Keratinocyte (primary cell): ENCODE measurements at regions not wholly inside any gene's neighbourhood (a gene's known extent, or its start where the extent isn't known, plus 50 kb on each side); places are given as distances from the start of the nearest gene placed in this dataset.

ENCODE experiments used
- DNase-seq: peaks from one replicate; pipeline ENCODE4 v3.0.0-alpha.2; 2011; ENCODE audit warnings: low read depth, missing footprints, low spot score
- FAIRE-seq: peaks from 2 replicates; lab custom pipeline; 2011; peaks lifted over from hg19 to GRCh38; lab: Jason Lieb, UNC
- H2AFZ ChIP-seq: 2 replicates; pipeline ENCODE4 v1.6.0; 2012; ENCODE audit warnings: low read length, control low read depth, inconsistent platforms; ENCODE audit not compliant: control insufficient read depth
- H3K27ac ChIP-seq: 2 replicates; pipeline ENCODE4 v1.5.1; 2011; ENCODE audit warnings: low read length; ENCODE audit not compliant: control insufficient read depth, insufficient read depth
- H3K27me3 ChIP-seq: 3 replicates; pipeline ENCODE4 v1.6.0; 2011; ENCODE audit warnings: low read length; ENCODE audit not compliant: control insufficient read depth, insufficient read depth; ENCODE audit errors: extremely low read depth
- H3K36me3 ChIP-seq, 2 experiments: 2 replicates in 1 of 2; 3 replicates in 1 of 2; pipeline ENCODE4 v1.5.1; 2011; ENCODE audit warnings: low read length in 2 of 2, mild to moderate bottlenecking in 1 of 2; ENCODE audit not compliant: control insufficient read depth in 2 of 2, insufficient read depth in 2 of 2; ENCODE audit errors: extremely low read depth in 1 of 2
- H3K4me1 ChIP-seq: 3 replicates; pipeline ENCODE4 v1.5.1; 2011; ENCODE audit warnings: low read length; ENCODE audit not compliant: control insufficient read depth, insufficient read depth; ENCODE audit errors: extremely low read depth
- H3K4me2 ChIP-seq: 3 replicates; pipeline ENCODE4 v1.6.0; 2011; ENCODE audit warnings: low read depth, low read length; ENCODE audit not compliant: control insufficient read depth, insufficient read depth; ENCODE audit errors: extremely low read depth
- H3K4me3 ChIP-seq, 3 experiments: fragments of 200-600 bp in 1 of 3; sonication (generic) in 1 of 3; 2 replicates in 2 of 3; 3 replicates in 1 of 3; pipeline ENCODE4 v1.5.1; 2011 to 2016; ENCODE audit warnings: low read length in 3 of 3, mild to moderate bottlenecking in 3 of 3, control low read depth in 2 of 3, inconsistent platforms in 1 of 3, low read depth in 1 of 3, mixed read lengths in 1 of 3, mixed run types in 1 of 3, moderate library complexity in 1 of 3; ENCODE audit not compliant: control insufficient read depth in 2 of 3, insufficient read depth in 2 of 3; ENCODE audit errors: extremely low read depth in 1 of 3
- H3K79me2 ChIP-seq: 2 replicates; pipeline ENCODE4 v1.6.0; 2012; ENCODE audit warnings: low read length; ENCODE audit not compliant: control insufficient read depth, insufficient read depth
- H3K9ac ChIP-seq: 3 replicates; pipeline ENCODE4 v1.6.0; 2011; ENCODE audit warnings: low read length; ENCODE audit not compliant: control insufficient read depth, insufficient read depth; ENCODE audit errors: extremely low read depth
- H3K9me1 ChIP-seq: 3 replicates; pipeline ENCODE4 v1.6.0; 2011; ENCODE audit warnings: low read length; ENCODE audit not compliant: control insufficient read depth, insufficient read depth; ENCODE audit errors: extremely low read depth
- H3K9me3 ChIP-seq: 2 replicates; pipeline ENCODE4 v1.5.1; 2012; ENCODE audit warnings: low read depth, low read length; ENCODE audit not compliant: control insufficient read depth
- H4K20me1 ChIP-seq: 3 replicates; pipeline ENCODE4 v1.6.0; 2011; ENCODE audit warnings: low read length; ENCODE audit not compliant: control insufficient read depth, insufficient read depth; ENCODE audit errors: extremely low read depth
- EZH2 ChIP-seq: IDR thresholded peaks from one replicate; pipeline ENCODE4 v1.6.1; 2012; ENCODE audit warnings: inconsistent platforms, mild to moderate bottlenecking, low read length, moderate library complexity
- dilution Hi-C: fragments of 300-500 bp; cut with MboI; formaldehyde crosslinking; loops from one replicate; pipeline ENCODE4 v1.7.0; 2020; ENCODE audit warnings: low sequenced_read_pairs; ENCODE audit not compliant: extremely low pct_ligation_motif_present
- TF ChIP-seq, protein P1 (sequence below), 3 experiments: IDR thresholded peaks in 1 of 3; conservative IDR thresholded peaks in 1 of 3; optimal IDR thresholded peaks in 1 of 3; 2 replicates in 2 of 3; 3 replicates in 1 of 3; pipeline versions ENCODE3 to v1.5.1; 2011; ENCODE audit warnings: low read length in 3 of 3, mild to moderate bottlenecking in 3 of 3, moderate library complexity in 2 of 3, control low read depth in 1 of 3, inconsistent platforms in 1 of 3; ENCODE audit not compliant: insufficient read depth in 2 of 3; ENCODE audit errors: extremely low read depth in 1 of 3

DNA sequence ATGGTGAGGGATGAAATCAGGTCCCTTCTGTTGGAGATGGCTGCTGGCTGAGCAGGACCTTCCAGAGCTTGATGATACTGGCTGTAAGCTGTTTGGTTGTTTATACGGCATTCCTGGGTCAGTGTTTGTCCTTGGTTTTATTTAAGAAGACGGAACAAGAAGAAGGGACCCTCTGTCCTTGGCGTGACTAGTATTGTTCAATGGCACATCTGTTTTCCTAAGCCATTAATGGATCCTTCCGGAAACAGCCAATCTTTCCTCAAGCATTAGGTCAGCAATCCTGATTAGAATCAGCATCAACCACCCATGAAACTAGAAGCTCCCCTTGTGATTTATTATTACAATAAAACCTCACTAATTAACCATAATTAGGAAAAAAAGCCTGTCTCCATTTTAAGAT lies 128.7 kb upstream of the KIAA1217 start:
- TF ChIP-seq EZH2, result no peak
- TF ChIP-seq, protein P1, sequence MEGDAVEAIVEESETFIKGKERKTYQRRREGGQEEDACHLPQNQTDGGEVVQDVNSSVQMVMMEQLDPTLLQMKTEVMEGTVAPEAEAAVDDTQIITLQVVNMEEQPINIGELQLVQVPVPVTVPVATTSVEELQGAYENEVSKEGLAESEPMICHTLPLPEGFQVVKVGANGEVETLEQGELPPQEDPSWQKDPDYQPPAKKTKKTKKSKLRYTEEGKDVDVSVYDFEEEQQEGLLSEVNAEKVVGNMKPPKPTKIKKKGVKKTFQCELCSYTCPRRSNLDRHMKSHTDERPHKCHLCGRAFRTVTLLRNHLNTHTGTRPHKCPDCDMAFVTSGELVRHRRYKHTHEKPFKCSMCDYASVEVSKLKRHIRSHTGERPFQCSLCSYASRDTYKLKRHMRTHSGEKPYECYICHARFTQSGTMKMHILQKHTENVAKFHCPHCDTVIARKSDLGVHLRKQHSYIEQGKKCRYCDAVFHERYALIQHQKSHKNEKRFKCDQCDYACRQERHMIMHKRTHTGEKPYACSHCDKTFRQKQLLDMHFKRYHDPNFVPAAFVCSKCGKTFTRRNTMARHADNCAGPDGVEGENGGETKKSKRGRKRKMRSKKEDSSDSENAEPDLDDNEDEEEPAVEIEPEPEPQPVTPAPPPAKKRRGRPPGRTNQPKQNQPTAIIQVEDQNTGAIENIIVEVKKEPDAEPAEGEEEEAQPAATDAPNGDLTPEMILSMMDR (optimal IDR thresholded peaks at IDR 0.05 in 1 of 3, IDR thresholded peaks at IDR 0.05 in 1 of 3, conservative IDR thresholded peaks at IDR 0.05 in 1 of 3; ENCODE audit: extremely low read depth in 1 of 3, insufficient read depth in 2 of 3, low read length in 3 of 3), result no peak
- Histone ChIP-seq H3K9me1 (no peaks in the 10 kb centered on the region), H3K79me2 (no peaks in the 10 kb centered on the region), H3K4me2 (no peak overlapping the region), H3K9ac (no peak overlapping the region), H3K36me3 (no peaks in the 10 kb centered on the region), H3K27ac (no peak overlapping the region), H3K4me1 (no peaks in the 10 kb centered on the region), H4K20me1 (no peaks in the 10 kb centered on the region), H3K27me3 (no peaks in the 10 kb centered on the region), H3K9me3 (no peaks in the 10 kb centered on the region), H3K4me3 (no peak overlapping the region), H2AFZ (no peak overlapping the region)
- DNase-seq (no peak), FAIRE-seq (no peak)
- dilution Hi-C loops, result no loop called here

DNA sequence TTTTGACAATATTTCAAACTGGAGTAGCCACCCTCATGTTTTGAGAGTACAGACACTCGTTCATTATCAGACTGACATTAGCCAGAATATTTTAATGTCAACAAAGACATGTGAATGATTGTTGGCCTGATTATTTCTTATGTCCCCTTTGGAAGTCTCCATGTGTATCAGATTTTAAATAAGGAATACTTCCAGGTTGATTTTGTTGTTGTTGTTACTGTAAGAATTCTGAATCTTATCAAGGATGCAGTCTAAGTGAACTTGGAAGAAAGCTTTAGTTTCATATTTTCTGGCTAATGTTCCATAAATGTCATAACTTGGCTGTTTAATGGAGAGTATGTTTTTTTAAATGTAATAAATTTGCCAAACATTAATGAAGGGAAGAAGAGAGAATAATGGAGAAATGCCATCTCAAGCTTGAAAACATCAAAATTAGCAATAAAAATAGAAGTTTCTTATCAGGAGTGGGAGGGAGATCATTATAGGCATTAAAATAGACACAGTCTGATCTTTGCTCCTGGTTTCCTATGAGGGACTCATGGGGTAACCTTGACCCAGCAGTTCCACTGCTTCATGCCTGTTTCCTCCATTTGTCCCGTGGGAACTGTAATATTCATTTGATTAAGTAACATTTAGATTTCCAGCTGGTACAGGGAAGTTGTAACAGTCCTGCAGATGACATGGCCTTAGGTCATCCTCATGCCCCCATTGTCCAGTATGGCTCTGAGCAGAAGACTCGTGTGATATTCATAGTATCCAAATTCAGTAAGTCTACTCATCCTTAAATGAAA lies 122.4 kb upstream of the KIAA1217 start:
- Histone ChIP-seq H3K9me3 (no peaks in the 10 kb centered on the region), H3K27ac (no peak overlapping the region)
- dilution Hi-C loops, result no loop called here

More for the DNA sequence above, 122.4 kb upstream of the KIAA1217 start:
- no peak overlapping the region for H2AFZ ChIP-seq
- no peak overlapping the region for H3K4me2 ChIP-seq
- H3K4me1 ChIP-seq, result no peaks in the 10 kb centered on the region
- no peaks in the 10 kb centered on the region for H3K36me3 ChIP-seq
- TF ChIP-seq EZH2, result no peak
- TF ChIP-seq, protein P1 (optimal IDR thresholded peaks at IDR 0.05 in 1 of 3, IDR thresholded peaks at IDR 0.05 in 1 of 3, conservative IDR thresholded peaks at IDR 0.05 in 1 of 3; ENCODE audit: extremely low read depth in 1 of 3, insufficient read depth in 2 of 3, low read length in 3 of 3), result no peak
- no peaks in the 10 kb centered on the region for H3K27me3 ChIP-seq
- no peaks in the 10 kb centered on the region for H3K79me2 ChIP-seq
- no peak for DNase-seq
- no peak for FAIRE-seq
- no peaks in the 10 kb centered on the region for H3K9me1 ChIP-seq
- H3K4me3 ChIP-seq, result no peak overlapping the region
- H3K9ac ChIP-seq, result no peak overlapping the region
- H4K20me1 ChIP-seq, result no peaks in the 10 kb centered on the region
